ENCODE measurements at regions not wholly inside any gene's neighbourhood (a gene's known extent, or its start where the extent isn't known, plus 50 kb on each side); places are given as distances from the start of the nearest gene placed in this dataset.

DNA sequence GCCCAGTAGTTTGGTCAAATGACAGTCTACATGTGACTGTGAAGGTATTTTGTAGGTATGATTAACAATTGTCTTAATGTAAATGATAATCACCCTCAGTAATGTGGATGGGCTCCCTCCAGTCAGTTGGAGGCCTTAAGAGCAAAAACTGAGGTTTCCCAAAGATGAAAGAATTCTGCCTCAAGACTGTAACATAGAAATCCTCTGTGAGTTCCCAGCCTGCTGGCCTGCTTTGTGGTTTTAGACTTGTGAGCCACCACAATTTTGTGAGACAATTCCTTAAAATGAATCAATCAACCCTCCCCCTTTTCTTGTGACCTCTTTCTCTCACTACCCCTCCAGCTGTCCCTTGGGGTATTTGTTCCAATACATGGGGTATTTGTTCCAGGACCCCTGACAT is 226.4 kb upstream of the DPYD start:
- Histone ChIP-seq H2AFZ (ENCODE audit: insufficient read depth, low read depth, low read length, poor library complexity, severe bottlenecking) (no peak overlapping the region), H3K4me1 (ENCODE audit: control insufficient read depth in 1 of 2, insufficient read depth in 2 of 2, low read length in 2 of 2) (no peaks in the 10 kb centered on the region), H3K27ac (ENCODE audit: low read depth in 1 of 2, low read length in 2 of 2) (no peak overlapping the region), H3K36me3 (replicated peaks in 1 of 2; ENCODE audit: control insufficient read depth in 1 of 2, insufficient read depth in 2 of 2, low read length in 2 of 2) (no peaks in the 10 kb centered on the region), H3K27me3 (ENCODE audit: control insufficient read depth in 2 of 2, insufficient read depth in 2 of 2, low read length in 2 of 2) (no peaks in the 10 kb centered on the region), H3K9ac (ENCODE audit: insufficient read depth, low read length, poor library complexity, severe bottlenecking) (no peak overlapping the region), H3K4me3 (replicated peaks in 1 of 3; ENCODE audit: low read depth in 2 of 3, low read length in 3 of 3) (no peak overlapping the region), H4K20me1 (ENCODE audit: insufficient read depth, low read length) (no peaks in the 10 kb centered on the region), H3K79me2 (ENCODE audit: insufficient read depth, low read length) (no peaks in the 10 kb centered on the region), H3K9me3 (replicated peaks in 1 of 2; ENCODE audit: control insufficient read depth in 1 of 2, insufficient read depth in 1 of 2, low read length in 2 of 2) (no peaks in the 10 kb centered on the region), H3K4me2 (replicated peaks; ENCODE audit: extremely low read depth, low read length, poor library complexity, severe bottlenecking) (no peak overlapping the region)
- DNase-seq, result no peak
- Mint-ChIP-seq H3K9me3 (peaks cover 3 to 16% (median 6%) of the 10 kb centered on the region in 7 donors), H3K27ac (no peak overlapping the region), H3K36me3 (no peaks in the 10 kb centered on the region), H3K27me3 (ENCODE audit: low read depth in 3 of 3) (no peaks in the 10 kb centered on the region), H3K4me1 (no peaks in the 10 kb centered on the region), H3K4me3 (no peak overlapping the region)
- intact Hi-C loops (cut with micrococcal nuclease), result no loop called here
- TF ChIP-seq, protein P1, sequence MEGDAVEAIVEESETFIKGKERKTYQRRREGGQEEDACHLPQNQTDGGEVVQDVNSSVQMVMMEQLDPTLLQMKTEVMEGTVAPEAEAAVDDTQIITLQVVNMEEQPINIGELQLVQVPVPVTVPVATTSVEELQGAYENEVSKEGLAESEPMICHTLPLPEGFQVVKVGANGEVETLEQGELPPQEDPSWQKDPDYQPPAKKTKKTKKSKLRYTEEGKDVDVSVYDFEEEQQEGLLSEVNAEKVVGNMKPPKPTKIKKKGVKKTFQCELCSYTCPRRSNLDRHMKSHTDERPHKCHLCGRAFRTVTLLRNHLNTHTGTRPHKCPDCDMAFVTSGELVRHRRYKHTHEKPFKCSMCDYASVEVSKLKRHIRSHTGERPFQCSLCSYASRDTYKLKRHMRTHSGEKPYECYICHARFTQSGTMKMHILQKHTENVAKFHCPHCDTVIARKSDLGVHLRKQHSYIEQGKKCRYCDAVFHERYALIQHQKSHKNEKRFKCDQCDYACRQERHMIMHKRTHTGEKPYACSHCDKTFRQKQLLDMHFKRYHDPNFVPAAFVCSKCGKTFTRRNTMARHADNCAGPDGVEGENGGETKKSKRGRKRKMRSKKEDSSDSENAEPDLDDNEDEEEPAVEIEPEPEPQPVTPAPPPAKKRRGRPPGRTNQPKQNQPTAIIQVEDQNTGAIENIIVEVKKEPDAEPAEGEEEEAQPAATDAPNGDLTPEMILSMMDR (IDR thresholded peaks at IDR 0.05), result no peak

DNA sequence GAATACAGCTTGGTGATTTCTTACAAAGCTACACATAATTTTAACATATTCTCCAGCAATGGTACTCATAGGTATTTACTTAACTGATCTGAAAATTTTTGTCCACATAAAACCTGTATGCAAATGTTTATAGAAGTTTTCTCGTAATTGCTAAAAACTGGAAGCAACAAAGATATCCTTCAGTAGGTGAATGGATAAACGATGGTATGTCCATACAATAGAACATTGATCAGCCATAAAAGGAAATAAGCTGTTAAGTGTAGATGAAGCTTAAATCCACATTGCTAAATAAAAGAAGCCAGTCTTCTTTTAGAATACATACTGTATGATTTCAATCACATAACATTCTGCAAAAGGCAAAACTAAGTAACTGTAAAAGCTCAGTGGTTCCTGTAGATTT is 224.8 kb upstream of the DPYD start:
- Mint-ChIP-seq H3K4me3 (no peak overlapping the region), H3K36me3 (no peaks in the 10 kb centered on the region)
- intact Hi-C loops (cut with micrococcal nuclease), result no loop called here

More for the DNA sequence above, 224.8 kb upstream of the DPYD start:
- Histone ChIP-seq H3K27me3 (ENCODE audit: control insufficient read depth in 2 of 2, insufficient read depth in 2 of 2, low read length in 2 of 2) (no peaks in the 10 kb centered on the region), H3K9ac (ENCODE audit: insufficient read depth, low read length, poor library complexity, severe bottlenecking) (no peak overlapping the region), H3K36me3 (replicated peaks in 1 of 2; ENCODE audit: control insufficient read depth in 1 of 2, insufficient read depth in 2 of 2, low read length in 2 of 2) (no peaks in the 10 kb centered on the region), H2AFZ (ENCODE audit: insufficient read depth, low read depth, low read length, poor library complexity, severe bottlenecking) (no peak overlapping the region), H3K4me1 (ENCODE audit: control insufficient read depth in 1 of 2, insufficient read depth in 2 of 2, low read length in 2 of 2) (no peaks in the 10 kb centered on the region), H3K4me3 (replicated peaks in 1 of 3; ENCODE audit: low read depth in 2 of 3, low read length in 3 of 3) (no peak overlapping the region), H3K4me2 (replicated peaks; ENCODE audit: extremely low read depth, low read length, poor library complexity, severe bottlenecking) (no peak overlapping the region), H4K20me1 (ENCODE audit: insufficient read depth, low read length) (no peaks in the 10 kb centered on the region), H3K79me2 (ENCODE audit: insufficient read depth, low read length) (no peaks in the 10 kb centered on the region), H3K27ac (ENCODE audit: low read depth in 1 of 2, low read length in 2 of 2) (no peak overlapping the region), H3K9me3 (replicated peaks in 1 of 2; ENCODE audit: control insufficient read depth in 1 of 2, insufficient read depth in 1 of 2, low read length in 2 of 2) (no peaks in the 10 kb centered on the region)
- Mint-ChIP-seq H3K4me1 (no peaks in the 10 kb centered on the region), H3K9me3 (peaks cover 2 to 10% (median 3%) of the 10 kb centered on the region in 7 donors), H3K27me3 (ENCODE audit: low read depth in 3 of 3) (no peaks in the 10 kb centered on the region), H3K27ac (no peak overlapping the region)
- DNase-seq, result no peak
- TF ChIP-seq, protein P1 (IDR thresholded peaks at IDR 0.05), result no peak
- no CpG with 5 or more reads among the region's 2 CpGs for WGBS (ENCODE audit: insufficient coverage)
